Heart right ventricle (tissue), 16 donors: ENCODE measurements at regions not wholly inside any gene's neighbourhood (a gene's known extent, or its start where the extent isn't known, plus 50 kb on each side); places are given as distances from the start of the nearest gene placed in this dataset.

Experiments used
- ATAC-seq, 8 donors: fragments of 200-7000 bp; cut with Tn5 transposase; one replicate each; pipeline ENCODE4 v1.9.1; 2020; ENCODE audit warnings: mild to moderate bottlenecking in 8 of 8, moderate library complexity in 8 of 8, moderate number of reproducible peaks in 1 of 8
- DNase-seq, 2 donors: peaks; one replicate each; pipeline ENCODE4 v3.0.0-alpha.2; 2020
- H3K27ac ChIP-seq, 10 donors: fragments of 200-600 bp; sonication (generic) in 2 of 10; one replicate each; pipeline versions ENCODE4 v1.5.0 to v1.8.0; 2020 to 2022; ENCODE audit warnings: mild to moderate bottlenecking in 3 of 10
- H3K27me3 ChIP-seq, 7 donors: fragments of 200-600 bp; one replicate each; pipeline ENCODE4 v1.8.0; 2021 to 2022; ENCODE audit warnings: mild to moderate bottlenecking in 2 of 7
- H3K36me3 ChIP-seq, 9 donors: fragments of 200-600 bp; sonication (generic) in 1 of 9; one replicate each; pipeline versions ENCODE4 v1.5.0 to v1.8.0; 2020 to 2022; ENCODE audit warnings: mild to moderate bottlenecking in 2 of 9
- H3K4me1 ChIP-seq, 9 donors: fragments of 200-600 bp; sonication (generic) in 1 of 9; one replicate each; pipeline versions ENCODE4 v1.5.0 to v1.8.0; 2020 to 2022; ENCODE audit warnings: mild to moderate bottlenecking in 4 of 9
- H3K4me3 ChIP-seq, 10 donors: fragments of 200-600 bp; sonication (generic) in 2 of 10; one replicate each; pipeline versions ENCODE4 v1.5.0 to v1.8.0; 2020 to 2022; ENCODE audit warnings: mild to moderate bottlenecking in 7 of 10, moderate library complexity in 2 of 10
- H3K9me3 ChIP-seq, 11 donors: fragments of 200-600 bp in 10 of 11; sonication (generic) in 2 of 11; one replicate each; pipeline versions ENCODE4 v1.5.0 to v1.8.0; 2013 to 2022; ENCODE audit warnings: mild to moderate bottlenecking in 2 of 11, control low read depth in 1 of 11, moderate library complexity in 1 of 11
- WGBS, 2 donors: extraction: QIAGEN DNeasy Blood & Tissue Kit; methylation state at CpG; one replicate each; pipeline ENCODE4 v1.1.7; 2013; ENCODE audit warnings: inconsistent platforms in 1 of 2; 5-methylcytosine and 5-hydroxymethylcytosine counted together
- intact Hi-C, 10 donors: fragments of 100-400 bp; cut with DNase I; formaldehyde crosslinking; loops; one replicate each; pipeline versions ENCODE4 v1.11.1 to v1.14.2; 2022
- TF ChIP-seq, protein P1 (sequence below), 9 donors: fragments of 200-600 bp; sonication (generic) in 2 of 9; IDR thresholded peaks; one replicate each; pipeline versions ENCODE4 v1.5.0 to v1.8.0; 2021 to 2022; ENCODE audit warnings: antibody characterized with exemption in 9 of 9, mild to moderate bottlenecking in 5 of 9, moderate library complexity in 1 of 9
- donor health status: Arrhythmogenic right ventricular cardiomyopathy.
- donor health status: ischemic (EF 13 %, LVEDD 7.1; RV severe dilation, severe dysfunction).
- donor health status: healthy with polysubstance abuse.
- donor health status: DM: no; HTN: yes; CAD: no.
- donor health status: DM: no; HTN: no; CAD: no.
- donor health status: ischemic (EF 25% LVEDD 6.9; RV normal size, moderate dysfunction).
- donor health status: ischemic (EF 25% LVEDD 5.7; RV mildly dilated, moderate dysfunction).
- donor health status: healthy.
- donor health status: DM: yes; HTN: yes; CAD: no.
- donor health status: Ischemic cardiomyopathy.
- donor health status: ischemic (EF 35%, LVEDD 5.7; RV mildly dilated, moderate dysfunction).
- donor health status: nonischemic (EF 11% LVEDD 7.7; RV severe dilation, severe dysfunction).
- donor health status: DM: yes; HTN: yes; CAD: no.
- donor health status: PGD.
- donor health status: ischemic (EF 29% LVEDD 5.4; RV normal size, mild dysfunction).
- donor health status: nonischemic (EF 23%, LVEDD 6.1; RV moderate dilation, normal function).

GRCh38 chr12:78559416-78559815, 305.2 kb upstream of the SYT1 start:
- no peak for ATAC-seq
- no peak for DNase-seq
- Histone ChIP-seq H3K27me3 (no peaks in the 10 kb centered on the region), H3K4me1 (peaks cover 0 to 6% (median 0%) of the 10 kb centered on the region in 9 donors), H3K4me3 (no peak overlapping the region), H3K9me3 (no peaks in the 10 kb centered on the region), H3K27ac (no peak overlapping the region), H3K36me3 (no peaks in the 10 kb centered on the region)
- 69 to 78% methylated on average over 2 of the region's 2 CpGs for WGBS, 2 donors
- intact Hi-C loops: no loop called here
- TF ChIP-seq, protein P1, sequence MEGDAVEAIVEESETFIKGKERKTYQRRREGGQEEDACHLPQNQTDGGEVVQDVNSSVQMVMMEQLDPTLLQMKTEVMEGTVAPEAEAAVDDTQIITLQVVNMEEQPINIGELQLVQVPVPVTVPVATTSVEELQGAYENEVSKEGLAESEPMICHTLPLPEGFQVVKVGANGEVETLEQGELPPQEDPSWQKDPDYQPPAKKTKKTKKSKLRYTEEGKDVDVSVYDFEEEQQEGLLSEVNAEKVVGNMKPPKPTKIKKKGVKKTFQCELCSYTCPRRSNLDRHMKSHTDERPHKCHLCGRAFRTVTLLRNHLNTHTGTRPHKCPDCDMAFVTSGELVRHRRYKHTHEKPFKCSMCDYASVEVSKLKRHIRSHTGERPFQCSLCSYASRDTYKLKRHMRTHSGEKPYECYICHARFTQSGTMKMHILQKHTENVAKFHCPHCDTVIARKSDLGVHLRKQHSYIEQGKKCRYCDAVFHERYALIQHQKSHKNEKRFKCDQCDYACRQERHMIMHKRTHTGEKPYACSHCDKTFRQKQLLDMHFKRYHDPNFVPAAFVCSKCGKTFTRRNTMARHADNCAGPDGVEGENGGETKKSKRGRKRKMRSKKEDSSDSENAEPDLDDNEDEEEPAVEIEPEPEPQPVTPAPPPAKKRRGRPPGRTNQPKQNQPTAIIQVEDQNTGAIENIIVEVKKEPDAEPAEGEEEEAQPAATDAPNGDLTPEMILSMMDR (IDR thresholded peaks at IDR 0.05): no peak

DNA sequence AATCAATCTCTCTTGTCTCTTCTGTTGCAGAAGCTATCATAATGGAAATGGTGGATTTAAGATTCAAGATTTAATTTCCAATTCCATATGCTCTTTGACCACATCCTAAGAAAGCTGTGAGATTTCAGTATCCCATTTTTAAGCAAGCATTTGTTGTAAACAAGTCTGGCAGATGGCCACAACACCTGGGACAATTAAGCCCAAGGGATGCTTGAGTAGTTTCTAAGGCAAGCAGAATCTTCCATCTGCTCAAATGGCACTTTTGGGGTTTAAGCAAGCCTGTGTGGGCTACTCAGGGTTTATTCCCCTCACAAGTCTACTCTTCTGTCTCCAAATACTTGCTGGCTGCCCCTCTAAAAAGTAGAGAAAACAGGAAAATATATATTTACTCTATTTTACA, 304.7 kb upstream of the SYT1 start:
- no peaks in the 10 kb centered on the region for H3K27me3 ChIP-seq
- intact Hi-C loops: no loop called here
- TF ChIP-seq, protein P1 (IDR thresholded peaks at IDR 0.05): no peak
- no peaks in the 10 kb centered on the region for H3K9me3 ChIP-seq
- no peak overlapping the region for H3K27ac ChIP-seq
- H3K36me3 ChIP-seq: no peaks in the 10 kb centered on the region
- ATAC-seq (no peak), DNase-seq (no peak)
- H3K4me3 ChIP-seq: no peak overlapping the region
- peaks cover 0 to 9% (median 0%) of the 10 kb centered on the region in 9 donors for H3K4me1 ChIP-seq

- H3K4me3 ChIP-seq: no peak overlapping the region
- ATAC-seq (no peak), DNase-seq (no peak)
- TF ChIP-seq, protein P1 (IDR thresholded peaks at IDR 0.05): no peak
- H3K36me3 ChIP-seq: no peaks in the 10 kb centered on the region
- H3K4me1 ChIP-seq: peaks cover 0 to 9% (median 0%) of the 10 kb centered on the region in 9 donors
- 94 to 96% methylated on average over 5 of the region's 5 CpGs for WGBS, 2 donors
- intact Hi-C loops: no loop called here
- H3K27ac ChIP-seq: no peak overlapping the region
- H3K27me3 ChIP-seq: no peaks in the 10 kb centered on the region
- no peaks in the 10 kb centered on the region for H3K9me3 ChIP-seq
Measured at GRCh38 chr12:78560633-78561032, 303.9 kb upstream of the SYT1 start.

DNA sequence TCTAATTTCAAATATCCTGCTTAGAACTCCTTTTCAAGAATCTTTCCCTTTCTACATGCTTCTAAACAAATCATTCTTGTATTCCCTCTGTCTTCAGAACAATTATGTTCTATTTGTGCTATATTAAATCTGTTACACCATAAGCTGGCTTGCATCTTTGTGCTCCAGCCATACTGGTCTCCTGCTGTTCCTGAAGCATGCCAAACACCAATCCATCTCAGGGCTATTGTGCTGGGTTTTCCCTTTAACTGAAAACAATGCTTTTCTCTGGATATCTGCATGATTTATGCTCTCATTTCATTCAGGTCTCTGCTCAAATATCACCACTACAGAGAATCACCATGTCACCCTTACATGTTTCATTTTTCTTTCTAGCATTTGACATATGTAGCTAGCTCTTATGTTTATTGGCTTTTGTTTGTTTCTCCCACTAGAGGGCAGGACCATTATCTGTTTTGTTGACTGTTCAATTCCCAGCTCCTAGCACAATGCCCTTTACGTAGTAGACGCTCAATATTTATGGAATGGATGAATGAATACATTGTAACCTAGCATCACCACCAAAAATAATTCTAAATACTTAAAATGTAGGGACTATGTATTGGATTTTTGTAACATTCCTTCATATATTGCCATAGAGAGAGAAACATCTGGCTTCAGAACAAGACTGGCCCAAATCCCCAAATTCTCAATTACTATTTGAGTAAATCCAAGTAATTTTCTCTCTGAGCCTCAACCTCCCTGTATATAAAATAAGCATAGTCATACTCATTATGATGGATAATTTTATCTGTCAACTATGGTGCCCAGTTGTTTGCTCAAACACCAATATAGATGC, 302.0 kb upstream of the SYT1 start:
- ATAC-seq (no peak), DNase-seq (no peak)
- WGBS, 2 donors: 70 to 72% methylated on average over 2 of the region's 2 CpGs
- H3K27me3 ChIP-seq: no peaks in the 10 kb centered on the region
- intact Hi-C loops: no loop called here
- H3K9me3 ChIP-seq: no peaks in the 10 kb centered on the region
- TF ChIP-seq, protein P1 (IDR thresholded peaks at IDR 0.05): peak in 2 of 9 donors; percentile 5 to 24
- H3K4me1 ChIP-seq: peaks cover 0 to 9% (median 0%) of the 10 kb centered on the region in 9 donors
- no peaks in the 10 kb centered on the region for H3K36me3 ChIP-seq
- H3K4me3 ChIP-seq: no peak overlapping the region
- H3K27ac ChIP-seq: no peak overlapping the region
